RPMI8226 (cell line): ENCODE measurements at regions not wholly inside any gene's neighbourhood (a gene's known extent, or its start where the extent isn't known, plus 50 kb on each side); places are given as distances from the start of the nearest gene placed in this dataset.
"Not testable (repeated sequence)": the region's sequence is repeated elsewhere in the genome, so short reads cannot be mapped to it uniquely, and the experiment has no call there.

ENCODE experiments used
- DNase-seq: peaks from one replicate; pipeline ENCODE4 v3.0.0-alpha.2; 2015

- no peak for DNase-seq
Observed at GRCh38 chr13:107999751-108000150, 215.6 kb downstream of the LIG4 start.

DNA sequence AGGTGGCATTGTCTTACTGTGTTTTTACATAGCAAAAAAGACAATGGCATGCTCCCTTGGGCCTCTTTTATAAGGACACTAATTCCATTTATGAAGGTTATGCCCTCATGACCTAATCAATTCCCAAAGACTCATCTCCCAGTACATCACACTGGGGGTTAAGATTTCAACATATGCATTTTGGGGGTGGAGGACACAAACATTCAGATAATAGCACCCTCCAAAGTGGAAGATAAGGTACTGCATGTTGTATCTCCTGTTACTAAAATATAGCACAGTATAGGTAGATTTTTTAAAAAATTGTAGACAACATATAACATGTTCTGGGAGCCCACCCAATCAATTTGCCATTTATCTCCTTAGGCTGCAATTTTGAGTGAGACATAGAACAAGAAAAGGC lies 221.2 kb downstream of the LIG4 start:
- no peak for DNase-seq

DNA sequence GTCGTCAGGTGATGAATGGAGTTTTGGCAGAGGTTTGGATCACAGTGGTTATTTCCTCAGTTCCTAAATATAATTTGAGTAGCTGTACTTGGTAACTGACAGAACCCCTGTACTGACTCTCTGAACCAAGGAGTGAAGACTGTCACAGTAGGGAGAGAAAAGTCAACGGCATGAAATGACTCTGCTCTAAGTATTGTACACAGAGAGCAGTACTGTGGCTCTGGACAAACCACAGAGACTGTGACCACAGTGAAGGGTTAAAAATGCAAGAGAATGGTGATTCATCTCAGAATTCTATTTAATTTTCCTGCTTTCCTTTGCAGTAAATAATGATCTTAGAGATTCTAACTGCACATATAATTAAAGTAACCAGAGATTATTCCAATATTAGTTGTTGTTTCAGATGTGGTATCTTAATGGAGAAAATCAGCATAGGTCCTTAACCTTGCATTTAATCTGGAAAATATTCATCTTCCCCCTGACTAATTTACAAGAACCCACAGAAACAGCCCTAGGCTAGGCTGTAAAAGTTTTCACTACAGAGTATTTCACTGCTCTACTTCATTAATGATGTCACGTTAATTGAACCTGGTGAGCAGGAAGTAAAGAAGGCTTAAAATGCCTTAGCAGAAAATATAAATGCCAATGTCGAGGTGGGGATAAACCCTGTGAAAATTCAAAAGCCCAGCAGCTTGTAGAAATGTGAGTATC lies 221.9 kb downstream of the LIG4 start:
- DNase-seq: no peak

- DNase-seq: no peak
Observed at GRCh38 chr13:107992542-107992941, 222.8 kb downstream of the LIG4 start.

DNA sequence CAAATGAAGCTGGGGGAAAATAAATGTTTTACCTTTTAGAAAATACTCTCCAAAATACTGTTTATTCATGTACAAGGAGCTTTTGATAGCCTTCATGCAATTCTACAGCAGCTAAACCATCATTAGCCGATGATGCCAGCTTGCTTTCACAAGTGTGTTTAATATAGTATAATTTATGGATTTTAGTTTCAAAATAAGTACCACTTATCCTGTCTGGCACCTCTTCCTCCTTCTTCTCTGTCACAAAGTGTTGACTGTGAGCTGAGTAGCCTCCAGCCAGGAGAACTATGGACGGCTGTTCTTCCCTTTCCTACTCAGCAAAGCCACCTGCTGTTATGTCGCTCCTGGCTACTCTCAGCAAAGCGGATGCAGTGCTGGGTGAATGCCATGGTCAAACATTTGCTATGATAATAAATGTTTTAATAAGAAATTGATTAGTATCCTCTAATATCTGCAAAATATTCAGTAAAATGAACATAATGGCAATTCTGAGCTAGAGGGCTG lies 238.2 kb downstream of the LIG4 start:
- no peak for DNase-seq

- no peak for DNase-seq
Observed at GRCh38 chr13:107976628-107977027, 238.7 kb downstream of the LIG4 start.

DNA sequence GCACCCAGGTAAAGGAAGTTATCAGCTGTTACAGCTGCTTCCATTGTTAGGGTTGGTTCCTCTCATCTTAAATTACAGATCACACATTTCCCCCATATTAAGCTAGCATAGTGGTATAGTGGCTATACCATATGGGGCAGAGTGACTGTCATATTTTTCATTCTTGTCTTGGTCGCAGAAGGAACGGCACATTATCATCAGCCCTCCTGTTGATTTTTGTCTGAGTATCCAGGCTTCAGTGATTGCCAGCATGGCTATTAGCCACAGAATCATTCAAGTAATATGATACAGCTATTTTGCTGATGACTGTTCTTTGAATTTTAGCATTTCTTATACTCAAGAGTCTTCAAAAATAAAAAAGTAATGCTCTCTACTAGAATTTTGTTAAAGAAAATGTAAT lies 240.9 kb downstream of the LIG4 start:
- no peak for DNase-seq

DNA sequence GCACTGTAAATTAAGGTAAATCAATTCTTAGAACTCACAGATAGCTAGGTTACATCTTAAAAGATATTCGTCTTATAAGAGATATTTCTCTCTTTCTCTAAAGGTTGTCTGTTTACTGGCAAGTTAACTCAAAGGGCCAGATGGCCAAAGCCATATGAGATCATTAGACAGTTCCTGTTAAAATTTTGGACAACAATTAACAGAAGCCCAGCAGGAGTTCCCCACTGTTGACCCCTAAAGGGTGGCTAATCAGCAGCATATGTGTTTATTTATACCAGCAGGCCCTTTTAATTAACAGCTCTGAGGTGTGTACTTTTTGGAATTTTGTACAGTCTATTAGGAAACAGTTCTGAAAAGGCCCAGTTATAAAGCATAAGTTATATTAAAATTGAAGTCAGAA lies 245.8 kb downstream of the LIG4 start:
- DNase-seq: no peak

GRCh38 chr13:107968470-107968869 lies 246.9 kb downstream of the LIG4 start:
- no peak for DNase-seq

DNA sequence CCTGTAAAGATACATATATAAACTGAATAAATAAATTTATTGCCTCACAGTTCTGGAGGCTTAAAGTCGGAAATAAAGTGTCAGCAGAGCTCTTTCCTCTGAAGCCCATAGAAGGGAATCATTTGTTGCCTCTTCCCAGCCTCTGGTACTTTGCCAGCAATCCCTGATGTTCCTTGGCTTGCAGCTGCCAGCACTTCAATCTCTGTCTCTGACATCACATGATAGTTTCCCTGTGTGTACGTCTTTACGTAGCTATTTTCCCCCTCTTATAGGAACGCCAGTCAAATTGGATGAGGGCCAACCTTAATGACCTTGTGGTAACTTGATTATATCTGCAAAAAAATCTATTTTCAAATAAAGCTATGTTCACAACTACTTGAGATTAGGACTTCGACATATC lies 250.9 kb downstream of the LIG4 start:
- DNase-seq: no peak

GRCh38 chr13:107961849-107962608 lies 253.3 kb downstream of the LIG4 start:
- DNase-seq: no peak

GRCh38 chr13:107960301-107960700 lies 255.0 kb downstream of the LIG4 start:
- no peak for DNase-seq

- DNase-seq: no peak
Observed at GRCh38 chr13:107956889-107957288, 258.4 kb downstream of the LIG4 start.

- no peak for DNase-seq
Observed at GRCh38 chr13:107942030-107942617, 273.2 kb downstream of the LIG4 start.

DNA sequence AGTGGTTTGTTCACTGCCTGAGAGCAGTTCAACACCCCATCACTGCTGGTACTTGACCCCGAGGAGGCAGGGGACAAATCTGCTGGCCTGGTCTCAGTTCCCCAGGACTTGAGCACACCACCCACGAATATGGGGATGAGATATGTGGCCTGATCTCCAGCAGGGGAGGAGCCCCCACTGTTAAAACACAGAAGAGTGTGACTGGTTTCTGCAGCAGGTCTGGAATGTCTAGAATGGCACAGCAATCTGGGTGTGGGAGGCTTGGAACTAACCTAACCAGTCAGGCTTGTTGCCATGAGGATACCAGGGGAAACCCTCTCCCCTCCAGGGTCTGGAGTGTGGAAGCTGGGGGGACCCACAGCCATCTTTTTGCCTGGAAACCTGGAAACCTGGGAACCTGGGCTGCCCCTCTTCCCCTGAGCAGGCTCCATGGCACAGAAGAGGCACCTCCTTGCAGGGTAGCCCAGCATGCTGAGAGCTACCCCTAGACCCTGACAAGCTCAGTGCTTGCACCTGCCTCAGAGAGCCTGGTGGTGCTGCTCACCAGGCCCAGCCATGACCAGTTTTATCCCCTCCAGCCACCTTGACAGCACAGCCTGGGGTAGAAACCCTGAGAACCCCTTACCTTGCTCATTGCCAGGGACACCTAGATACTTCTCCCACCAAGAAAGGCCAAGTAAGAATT lies 273.8 kb downstream of the LIG4 start:
- DNase-seq: no peak

DNA sequence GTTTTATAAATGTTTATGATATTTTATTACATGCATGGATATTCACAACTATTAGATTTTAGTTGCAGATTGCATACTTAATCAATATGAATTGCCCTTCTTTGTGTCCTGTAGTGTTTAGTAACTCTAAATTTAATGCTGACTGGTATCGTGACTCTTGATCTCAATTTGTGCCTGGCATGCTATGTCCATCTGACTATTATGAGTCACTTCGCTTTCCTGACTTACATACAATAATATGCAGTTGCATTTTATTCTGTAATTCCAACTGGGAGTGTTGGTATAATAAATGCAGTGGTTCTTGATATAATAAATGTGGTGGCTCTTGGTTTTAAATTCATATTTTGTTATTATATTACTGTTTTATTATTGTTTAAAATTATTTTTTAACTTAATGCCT lies 277.5 kb downstream of the LIG4 start:
- no peak for DNase-seq

DNA sequence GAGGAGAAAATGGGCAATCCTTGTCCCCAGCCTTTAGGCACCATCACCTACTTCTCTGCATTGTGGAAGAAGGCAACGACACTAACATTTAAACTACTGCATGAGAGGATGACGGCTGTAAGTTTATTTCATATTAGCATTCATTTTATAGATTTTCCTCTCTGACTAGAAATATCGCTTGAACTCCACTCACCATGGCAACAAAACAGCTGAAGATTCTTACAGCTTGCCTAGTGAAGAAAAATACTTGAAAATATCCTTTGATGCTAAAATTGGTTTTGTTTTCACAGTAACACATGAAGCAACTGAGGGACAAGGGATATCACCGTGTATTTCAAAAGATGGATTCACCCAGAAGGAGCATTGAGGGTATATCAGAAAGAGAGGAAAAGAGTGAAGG lies 284.3 kb downstream of the LIG4 start:
- DNase-seq: no peak

GRCh38 chr13:107928762-107929161 lies 286.6 kb downstream of the LIG4 start:
- DNase-seq: no peak

DNA sequence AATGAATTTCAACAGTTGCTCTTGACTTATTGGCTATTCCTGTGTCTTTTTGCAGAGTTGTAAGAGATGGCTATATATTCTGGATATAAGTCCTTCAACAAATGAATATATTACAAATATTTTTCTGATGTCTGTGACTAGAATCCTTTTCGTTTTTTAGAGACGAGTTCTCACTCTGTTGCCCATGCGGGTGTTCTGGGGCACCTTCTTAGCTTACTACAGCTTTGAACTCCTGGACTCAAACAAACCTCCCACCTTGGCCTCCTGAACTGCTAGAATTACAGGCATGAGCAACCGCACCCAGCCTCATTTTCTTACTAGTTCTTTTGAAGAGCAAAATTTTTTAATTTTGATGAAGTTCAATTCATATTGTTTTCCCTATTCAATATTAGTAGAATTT lies 287.8 kb downstream of the LIG4 start:
- DNase-seq: no peak

DNA sequence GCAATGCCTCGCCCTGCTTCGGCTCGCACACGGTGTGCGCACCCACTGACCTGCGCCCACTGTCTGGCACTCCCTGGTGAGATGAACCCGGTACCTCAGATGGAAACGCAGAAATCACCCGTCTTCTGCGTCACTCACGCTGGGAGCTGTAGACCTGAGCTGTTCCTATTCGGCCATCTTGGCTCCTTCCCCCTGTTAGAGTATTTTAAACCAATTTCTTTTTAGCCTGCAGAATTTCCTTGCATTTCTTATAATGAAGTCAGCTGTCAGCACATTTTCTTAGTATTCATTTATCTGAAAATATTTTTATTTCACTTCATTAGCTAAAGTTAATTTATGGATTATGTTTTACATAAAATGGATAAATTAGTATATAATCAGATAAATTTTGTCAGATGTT lies 288.8 kb downstream of the LIG4 start:
- DNase-seq: peak; percentile 15

DNA sequence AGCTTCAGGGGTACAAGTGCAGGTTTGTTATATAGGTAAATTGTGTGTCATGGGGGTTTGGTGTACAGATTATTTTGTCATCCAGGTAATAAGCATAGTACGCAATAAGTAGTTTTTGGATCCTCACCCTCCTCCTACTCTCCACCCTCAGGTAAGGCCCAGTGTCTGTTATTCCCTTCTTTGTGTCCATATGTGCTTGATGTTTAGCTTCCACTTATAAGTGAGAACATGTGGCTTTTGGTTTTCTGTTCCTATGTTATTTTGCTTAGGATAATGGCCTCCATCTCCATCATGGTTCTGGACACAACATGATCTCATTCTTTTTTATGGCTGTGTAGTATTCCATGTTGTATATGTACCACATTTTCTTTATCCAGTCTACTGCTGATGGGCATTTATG lies 298.4 kb downstream of the LIG4 start:
- DNase-seq: not testable (repeated sequence)

DNA sequence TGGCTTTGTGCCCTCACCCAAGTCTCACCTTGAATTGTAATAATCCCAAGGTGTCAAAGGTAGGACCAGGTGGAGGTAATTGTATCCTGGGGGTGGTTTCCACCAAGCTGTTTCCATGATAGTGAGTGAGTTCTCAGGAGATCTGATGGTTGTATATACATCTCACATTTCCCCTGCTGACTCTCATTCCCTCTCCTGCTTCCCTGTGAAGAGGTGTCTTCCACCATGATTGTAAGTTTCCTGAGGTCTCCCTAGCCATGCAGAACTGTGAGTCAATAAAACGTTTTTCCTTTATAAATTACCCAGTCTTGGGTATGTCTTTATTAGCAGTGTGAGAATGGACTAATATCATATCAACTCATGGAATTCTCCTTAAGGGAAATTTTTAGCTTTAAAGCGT lies 302.6 kb downstream of the LIG4 start:
- DNase-seq: no peak

- no peak for DNase-seq
Observed at GRCh38 chr13:107907065-107907805, 308.1 kb downstream of the LIG4 start.
